Spleen (tissue), 11 donors: ENCODE measurements at regions not wholly inside any gene's neighbourhood (a gene's known extent, or its start where the extent isn't known, plus 50 kb on each side); places are given as distances from the start of the nearest gene placed in this dataset.
A peak's percentile ranks its signal among the peaks of the same experiment; 100 is the strongest.

Experiments
- DNase-seq: peaks from one replicate; pipeline ENCODE4 v3.0.0-alpha.2; 2020
- H3K27ac ChIP-seq, 8 donors: fragments of 200-600 bp; sonication (generic) in 7 of 8; 1 replicate in 4 of 8; 2 replicates in 4 of 8; pipeline versions ENCODE4 v1.5.0 to v1.8.0; 2016 to 2021; ENCODE audit warnings: inconsistent platforms in 4 of 8, mild to moderate bottlenecking in 4 of 8, moderate library complexity in 1 of 8
- H3K27me3 ChIP-seq, 7 donors: fragments of 200-600 bp; sonication (generic) in 6 of 7; replicated peaks in 1 of 7; 1 replicate in 4 of 7; 2 replicates in 3 of 7; pipeline versions ENCODE4 v1.5.0 to v1.8.0; 2016 to 2021; ENCODE audit warnings: inconsistent platforms in 3 of 7, mild to moderate bottlenecking in 1 of 7
- H3K36me3 ChIP-seq, 6 donors: fragments of 200-600 bp; sonication (generic) in 5 of 6; 1 replicate in 4 of 6; 2 replicates in 2 of 6; pipeline versions ENCODE4 v1.5.0 to v1.8.0; 2016 to 2021; ENCODE audit warnings: inconsistent platforms in 2 of 6
- H3K4me1 ChIP-seq, 6 donors: fragments of 200-600 bp; sonication (generic) in 5 of 6; 1 replicate in 3 of 6; 2 replicates in 3 of 6; pipeline versions ENCODE4 v1.5.0 to v1.8.0; 2016 to 2021; ENCODE audit warnings: inconsistent platforms in 3 of 6
- H3K4me3 ChIP-seq, 8 donors: fragments of 200-600 bp; sonication (generic) in 7 of 8; 1 replicate in 4 of 8; 2 replicates in 4 of 8; pipeline versions ENCODE4 v1.5.0 to v1.8.0; 2016 to 2021; ENCODE audit warnings: inconsistent platforms in 4 of 8, mild to moderate bottlenecking in 4 of 8, moderate library complexity in 2 of 8
- H3K9me3 ChIP-seq, 8 donors: fragments of 200-600 bp; sonication (generic) in 7 of 8; 1 replicate in 4 of 8; 2 replicates in 4 of 8; pipeline versions ENCODE4 v1.5.0 to v1.8.0; 2016 to 2021; ENCODE audit warnings: inconsistent platforms in 4 of 8
- POLR2A ChIP-seq, 3 donors: fragments of 450-650 bp; IDR thresholded peaks; one replicate each; pipeline ENCODE4 v1.5.1; 2017; ENCODE audit warnings: antibody characterized with exemption in 3 of 3, mild to moderate bottlenecking in 1 of 3
- POLR2AphosphoS5 ChIP-seq, 3 donors: sonication (generic); formaldehyde crosslinking; IDR thresholded peaks; one replicate each; pipeline ENCODE4 v1.5.1; 2017; ENCODE audit warnings: antibody characterized with exemption in 3 of 3
- whole genome bisulfite sequencing, 5 donors: extraction: QIAGEN DNeasy Blood & Tissue Kit in 3 of 5; methylation state at CpG; one replicate each; pipeline versions ENCODE4 v1.1.5 to v1.1.7; 2013 to 2018; 5-methylcytosine and 5-hydroxymethylcytosine counted together
- intact Hi-C: fragments of 100-400 bp; cut with DNase I; formaldehyde crosslinking; loops from one replicate; pipeline ENCODE4 v1.15.0; 2023; ENCODE audit warnings: low total_unique reads
- TF ChIP-seq, protein P1 (sequence below), 11 experiments: fragments of 200-600 bp in 7 of 11; fragments of 450-650 bp in 4 of 11; sonication (generic) in 4 of 11; IDR thresholded peaks in 8 of 11; conservative IDR thresholded peaks in 3 of 11; 1 replicate in 7 of 11; 2 replicates in 4 of 11; pipeline versions ENCODE4 v1.4.0 to v1.8.0; 2016 to 2021; ENCODE audit warnings: antibody characterized with exemption in 11 of 11, inconsistent platforms in 4 of 11, mild to moderate bottlenecking in 1 of 11
- donor health status: healthy with polysubstance abuse.
- donor health status: DM: no; HTN: no; CAD: no; lungs with moderate emphysema.
- donor health status: DM: no; HTN: no; CAD: no.
- donor health status: Bipolar disorder and iron deficiency.
- donor health status: healthy.
- donor health status: DM: no; HTN: no; CAD: no.
- donor health status: DM: yes; HTN: yes; CAD: no.

DNA sequence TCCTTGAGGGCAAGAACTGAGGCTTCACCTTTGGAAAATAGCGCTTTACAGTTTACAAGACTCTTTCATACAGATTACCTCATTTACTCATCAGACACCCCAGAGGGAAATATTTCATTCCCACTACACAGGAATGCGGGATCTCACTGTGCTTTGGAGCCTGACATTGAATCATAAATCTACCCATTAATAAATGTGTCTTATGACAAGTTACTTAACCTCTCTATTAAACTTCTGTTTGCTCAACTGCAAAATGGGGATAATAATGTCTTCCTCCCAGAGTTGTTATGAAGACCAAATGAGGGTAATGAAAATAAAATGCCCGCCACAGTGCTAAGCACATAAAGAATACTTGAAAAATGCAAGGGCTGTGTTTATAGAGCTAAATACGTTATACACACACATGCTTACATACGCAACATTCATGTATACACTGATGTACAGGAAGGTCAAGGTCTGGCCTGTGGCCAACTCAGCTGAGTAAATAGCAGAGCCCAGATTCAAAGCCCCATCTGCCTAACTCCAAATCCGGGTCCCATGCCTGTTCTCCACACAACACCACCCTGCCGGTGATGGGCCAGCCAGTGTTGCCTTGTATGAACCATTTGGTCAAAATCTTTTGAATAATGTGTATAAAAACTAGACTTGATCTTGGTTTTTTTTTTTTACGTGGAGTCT lies 56.6 kb upstream of the CALM2 start:
- Histone ChIP-seq H3K4me3 (no peak overlapping the region), H3K4me1 (no peaks in the 10 kb centered on the region), H3K27me3 (no peaks in the 10 kb centered on the region), H3K36me3 (no peaks in the 10 kb centered on the region), H3K27ac (no peak overlapping the region), H3K9me3 (no peaks in the 10 kb centered on the region)
- 88 to 95% (median 92%) methylated on average over 8 of the region's 8 CpGs for WGBS, 5 donors
- TF ChIP-seq, protein P1, sequence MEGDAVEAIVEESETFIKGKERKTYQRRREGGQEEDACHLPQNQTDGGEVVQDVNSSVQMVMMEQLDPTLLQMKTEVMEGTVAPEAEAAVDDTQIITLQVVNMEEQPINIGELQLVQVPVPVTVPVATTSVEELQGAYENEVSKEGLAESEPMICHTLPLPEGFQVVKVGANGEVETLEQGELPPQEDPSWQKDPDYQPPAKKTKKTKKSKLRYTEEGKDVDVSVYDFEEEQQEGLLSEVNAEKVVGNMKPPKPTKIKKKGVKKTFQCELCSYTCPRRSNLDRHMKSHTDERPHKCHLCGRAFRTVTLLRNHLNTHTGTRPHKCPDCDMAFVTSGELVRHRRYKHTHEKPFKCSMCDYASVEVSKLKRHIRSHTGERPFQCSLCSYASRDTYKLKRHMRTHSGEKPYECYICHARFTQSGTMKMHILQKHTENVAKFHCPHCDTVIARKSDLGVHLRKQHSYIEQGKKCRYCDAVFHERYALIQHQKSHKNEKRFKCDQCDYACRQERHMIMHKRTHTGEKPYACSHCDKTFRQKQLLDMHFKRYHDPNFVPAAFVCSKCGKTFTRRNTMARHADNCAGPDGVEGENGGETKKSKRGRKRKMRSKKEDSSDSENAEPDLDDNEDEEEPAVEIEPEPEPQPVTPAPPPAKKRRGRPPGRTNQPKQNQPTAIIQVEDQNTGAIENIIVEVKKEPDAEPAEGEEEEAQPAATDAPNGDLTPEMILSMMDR (IDR thresholded peaks at IDR 0.05 in 8 of 11, conservative IDR thresholded peaks at IDR 0.05 in 3 of 11), result no peak
- intact Hi-C loops, result no loop called here
- no peak for DNase-seq

DNA sequence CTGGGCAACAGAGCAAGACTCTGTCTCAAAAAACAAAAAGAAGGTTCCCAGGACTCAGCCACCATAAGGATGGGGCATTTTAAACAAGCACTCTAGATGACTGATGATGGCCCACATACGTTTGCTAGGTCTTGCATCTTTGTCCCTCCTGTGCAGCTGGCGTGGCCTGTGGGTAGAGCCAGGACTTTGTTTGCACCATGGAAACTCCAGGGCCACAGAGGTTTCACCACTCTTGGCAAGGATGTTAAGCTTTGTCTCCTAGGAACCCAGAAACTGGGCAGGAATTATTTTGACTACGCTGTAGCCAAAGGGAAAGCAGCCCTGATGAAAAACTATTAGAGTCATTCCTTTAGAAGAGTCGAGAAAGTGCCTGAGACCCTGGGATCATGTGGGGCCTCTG lies 54.1 kb upstream of the CALM2 start:
- no peak overlapping the region for H3K4me3 ChIP-seq
- TF ChIP-seq POLR2AphosphoS5 (IDR thresholded peaks at IDR 0.05), result no peak
- TF ChIP-seq, protein P1 (IDR thresholded peaks at IDR 0.05 in 8 of 11, conservative IDR thresholded peaks at IDR 0.05 in 3 of 11), result no peak
- no peak for TF ChIP-seq POLR2A (IDR thresholded peaks at IDR 0.05)
- no peak for DNase-seq
- no peaks in the 10 kb centered on the region for H3K36me3 ChIP-seq
- WGBS, 5 donors, result 80 to 92% (median 88%) methylated on average over 4 of the region's 4 CpGs
- no peak overlapping the region for H3K27ac ChIP-seq
- H3K4me1 ChIP-seq, result peaks cover 0 to 24% (median 17%) of the 10 kb centered on the region in 6 donors
- intact Hi-C loops, result no loop called here
- no peaks in the 10 kb centered on the region for H3K27me3 ChIP-seq
- no peaks in the 10 kb centered on the region for H3K9me3 ChIP-seq

DNA sequence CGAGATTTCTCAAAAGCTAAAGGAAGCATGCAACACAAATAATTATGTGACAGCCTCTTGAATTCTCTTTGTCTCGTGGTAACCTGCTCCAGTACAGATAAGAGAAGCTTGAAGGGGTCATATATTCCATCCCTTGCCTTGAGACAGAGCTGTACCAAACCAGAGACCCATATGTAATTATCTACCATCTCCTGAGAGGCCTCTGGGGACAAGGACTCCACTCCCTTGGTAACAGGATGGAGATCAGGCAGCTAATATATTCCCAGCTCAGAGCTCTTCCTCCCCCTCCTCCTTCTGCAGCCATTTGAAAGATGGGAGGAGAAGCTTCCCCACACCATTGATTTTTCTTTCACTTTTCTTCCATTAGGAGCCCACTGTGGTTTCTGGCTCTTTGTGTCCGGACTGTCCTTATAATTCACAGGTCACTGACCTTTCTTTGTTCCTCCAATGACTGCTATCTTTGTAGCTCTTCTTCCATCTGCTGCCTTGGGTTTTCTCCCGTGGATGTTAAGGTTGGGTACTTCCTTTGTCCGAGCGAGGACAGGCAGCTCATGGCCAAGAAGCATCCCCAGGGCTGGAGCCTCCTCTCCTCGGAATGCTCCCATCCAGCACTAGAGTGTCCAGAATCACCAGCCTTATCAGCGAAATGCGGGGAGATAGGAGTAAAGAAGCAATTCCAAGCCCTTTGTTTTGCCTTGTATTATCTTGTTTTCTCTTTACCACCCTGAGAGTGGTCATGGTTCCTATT lies 51.4 kb upstream of the CALM2 start:
- no peaks in the 10 kb centered on the region for H3K9me3 ChIP-seq
- H3K27ac ChIP-seq, result no peak overlapping the region
- H3K36me3 ChIP-seq, result no peaks in the 10 kb centered on the region
- intact Hi-C loops, result no loop called here
- WGBS, 5 donors, result 76 to 83% (median 76%) methylated on average over 9 of the region's 9 CpGs
- no peak for DNase-seq
- H3K27me3 ChIP-seq, result no peaks in the 10 kb centered on the region
- no peak overlapping the region for H3K4me3 ChIP-seq
- TF ChIP-seq, protein P1 (IDR thresholded peaks at IDR 0.05 in 8 of 11, conservative IDR thresholded peaks at IDR 0.05 in 3 of 11), result no peak
- peaks cover 0 to 30% (median 19%) of the 10 kb centered on the region in 6 donors for H3K4me1 ChIP-seq

DNA sequence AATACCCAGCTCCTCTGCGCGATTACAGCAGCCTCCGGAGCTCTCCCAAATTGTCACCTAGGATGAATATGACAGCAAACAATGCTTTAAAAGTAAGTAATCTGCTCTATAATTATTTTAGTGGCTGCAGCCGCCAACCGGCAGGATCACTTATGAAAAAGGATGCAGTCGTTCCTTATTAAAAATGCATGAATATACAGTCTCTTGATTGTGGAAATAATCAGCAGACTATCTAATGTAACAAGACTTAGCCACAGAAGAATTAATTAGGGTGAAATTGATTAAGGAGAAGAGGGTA lies 50.6 kb upstream of the CALM2 start:
- WGBS, 5 donors, result 60 to 78% (median 73%) methylated on average over 6 of the region's 6 CpGs
- Histone ChIP-seq H3K4me1 (peaks cover 0 to 30% (median 19%) of the 10 kb centered on the region in 6 donors), H3K27ac (peak overlapping the region in 1 of 8 donors; percentile 1), H3K36me3 (no peaks in the 10 kb centered on the region), H3K27me3 (no peaks in the 10 kb centered on the region), H3K4me3 (no peak overlapping the region), H3K9me3 (no peaks in the 10 kb centered on the region)
- DNase-seq, result no peak
- TF ChIP-seq, protein P1 (IDR thresholded peaks at IDR 0.05 in 8 of 11, conservative IDR thresholded peaks at IDR 0.05 in 3 of 11), result no peak
- intact Hi-C loops, result no loop called here
